ENCODE measurements at regions not wholly inside any gene's neighbourhood (a gene's known extent, or its start where the extent isn't known, plus 50 kb on each side); places are given as distances from the start of the nearest gene placed in this dataset.

DNA sequence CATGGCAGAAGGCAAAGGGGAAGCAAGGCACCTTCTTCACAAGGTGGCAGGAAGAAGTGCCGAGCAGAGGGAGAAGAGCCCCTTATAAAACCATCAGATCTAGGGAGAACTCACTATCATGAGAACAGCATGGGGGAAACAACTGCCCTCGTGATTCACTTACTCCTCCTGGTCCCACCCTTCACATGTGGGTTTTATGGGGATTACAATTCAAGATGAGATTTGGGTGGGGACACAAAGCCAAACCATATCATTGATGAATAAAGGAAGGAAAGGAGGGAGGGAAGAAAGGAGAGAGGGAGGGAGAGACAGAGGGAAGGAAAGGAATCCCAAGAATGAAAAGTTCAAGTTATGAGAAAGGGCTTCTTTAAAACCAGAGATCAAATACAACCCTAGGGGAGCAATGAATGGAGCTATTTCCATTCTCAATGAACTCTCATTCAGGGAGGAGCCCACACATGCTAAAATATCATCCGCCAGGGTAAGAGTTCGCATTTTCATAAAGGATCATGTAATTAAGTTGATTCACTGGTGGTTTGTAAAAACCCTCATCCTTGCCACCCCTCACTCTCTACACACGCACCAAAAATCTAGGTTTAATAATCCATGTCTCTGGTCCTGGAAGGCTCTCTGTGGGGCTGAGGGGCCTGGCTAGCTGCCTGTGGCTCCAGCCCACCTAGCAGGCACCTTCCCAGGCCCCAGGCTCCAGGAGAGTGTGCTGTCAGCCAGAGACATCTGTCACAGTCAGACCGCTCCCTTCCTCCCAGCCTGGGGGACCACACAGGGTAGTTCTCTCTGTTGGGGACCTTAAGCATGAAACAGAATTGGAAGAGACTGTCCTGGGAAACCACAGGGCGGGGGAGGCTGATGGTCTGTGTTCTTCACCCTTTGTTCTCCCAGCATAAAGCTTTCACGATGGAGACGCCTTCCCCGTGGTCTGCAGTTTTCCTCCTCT lies 94.0 kb downstream of the CCDC185 start:
- no peak for DNase-seq (ENCODE audit: low read depth)

DNA sequence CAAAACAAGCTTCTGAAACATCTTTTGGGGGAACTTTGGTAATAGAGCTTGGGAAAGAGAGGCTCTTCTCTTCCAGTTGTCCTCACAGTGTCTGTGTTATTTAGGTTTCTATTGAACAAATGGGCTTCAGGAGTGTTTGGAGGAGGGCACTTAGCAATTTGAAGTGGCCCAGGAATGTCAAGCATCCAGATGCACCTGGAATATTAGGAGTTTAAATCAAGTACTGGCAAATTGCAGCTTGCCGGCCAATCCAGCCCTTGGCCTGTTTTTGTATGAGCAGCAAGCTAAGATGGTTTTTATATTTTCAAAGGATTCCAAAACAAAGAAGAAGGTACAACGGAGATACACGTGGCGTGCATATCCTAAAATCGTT lies 94.7 kb downstream of the CCDC185 start:
- DNase-seq (ENCODE audit: low read depth) = no peak

DNA sequence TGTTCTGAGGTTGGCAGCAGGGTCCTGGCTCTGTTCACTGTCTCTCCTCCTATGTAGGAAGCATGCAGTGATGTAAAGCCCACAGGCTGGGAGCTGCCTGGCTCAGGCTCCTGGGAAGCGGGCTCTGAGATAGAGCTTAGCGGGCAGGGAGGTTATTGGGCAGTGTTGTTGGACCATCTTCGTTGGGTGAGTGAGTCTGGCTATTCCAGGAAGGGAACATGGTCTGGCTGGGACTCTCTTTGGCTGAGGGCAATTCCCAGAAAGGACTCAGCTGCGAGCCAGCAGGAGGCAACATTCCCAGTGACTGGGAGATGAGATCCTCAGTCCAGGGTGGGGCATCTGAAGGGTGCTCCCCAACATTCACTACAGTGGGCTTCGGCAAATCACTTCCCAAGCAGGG lies 96.2 kb downstream of the CCDC185 start:
- no peak for DNase-seq (ENCODE audit: low read depth)

DNA sequence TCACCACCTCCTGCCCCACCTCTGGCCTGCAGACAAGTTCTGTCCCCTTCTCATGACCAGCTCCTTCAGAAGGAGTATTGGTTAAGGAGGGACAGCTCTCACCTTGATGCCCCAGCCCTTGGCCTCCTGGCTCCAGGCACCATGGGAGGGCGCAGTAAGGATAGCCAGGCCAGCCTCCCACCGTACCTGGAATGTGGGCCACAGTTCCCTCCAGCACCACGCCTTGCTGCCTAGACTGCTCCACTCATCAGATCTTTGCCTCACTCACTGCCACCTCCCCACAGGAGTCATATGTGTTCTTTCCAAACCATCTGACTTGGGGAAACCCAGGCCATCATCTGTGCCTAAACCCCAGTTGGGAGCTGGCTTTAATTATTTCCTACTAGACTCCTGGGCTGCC lies 97.0 kb downstream of the CCDC185 start:
- no peak for DNase-seq (ENCODE audit: low read depth)
